ENCODE measurements at regions not wholly inside any gene's neighbourhood (a gene's known extent, or its start where the extent isn't known, plus 50 kb on each side); places are given as distances from the start of the nearest gene placed in this dataset.
A peak's percentile ranks its signal among the peaks of the same experiment; 100 is the strongest.

DNA sequence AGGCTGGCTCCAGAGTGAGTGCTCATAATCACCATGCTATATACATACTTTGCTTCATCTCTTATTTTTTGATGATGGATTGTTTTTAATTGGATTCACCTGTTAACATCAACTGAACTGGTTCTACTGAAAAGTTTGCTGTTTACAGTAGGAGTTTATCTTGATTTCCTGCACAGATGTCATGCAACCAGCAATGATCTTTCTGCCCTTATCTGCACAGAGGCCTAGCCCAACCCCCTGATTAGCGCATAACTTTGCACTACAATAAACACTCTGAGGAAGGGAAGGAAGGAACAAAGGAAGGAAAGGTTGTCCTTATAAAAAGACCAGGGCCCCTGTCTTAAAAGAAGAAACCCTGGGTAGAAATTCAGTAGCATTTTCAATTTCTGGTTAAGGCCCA, 152.9 kb downstream of the RGS9 start:
- no peak for DNase-seq (ENCODE audit: extremely low spot score in 2 of 2)
- H3K27ac ChIP-seq = no peak overlapping the region
- intact Hi-C loops (cut with DNase I) = no loop called here
- H3K36me3 ChIP-seq = no peaks in the 10 kb centered on the region
- no peaks in the 10 kb centered on the region for H3K27me3 ChIP-seq
- no peak overlapping the region for H3K4me3 ChIP-seq
- no peaks in the 10 kb centered on the region for H3K9me3 ChIP-seq
- TF ChIP-seq POLR2AphosphoS5 (IDR thresholded peaks at IDR 0.05; ENCODE audit: insufficient read depth in 1 of 2, low read depth in 1 of 2) (no peak), POLR2A (IDR thresholded peaks at IDR 0.05) (no peak)
- TF ChIP-seq, protein P1, sequence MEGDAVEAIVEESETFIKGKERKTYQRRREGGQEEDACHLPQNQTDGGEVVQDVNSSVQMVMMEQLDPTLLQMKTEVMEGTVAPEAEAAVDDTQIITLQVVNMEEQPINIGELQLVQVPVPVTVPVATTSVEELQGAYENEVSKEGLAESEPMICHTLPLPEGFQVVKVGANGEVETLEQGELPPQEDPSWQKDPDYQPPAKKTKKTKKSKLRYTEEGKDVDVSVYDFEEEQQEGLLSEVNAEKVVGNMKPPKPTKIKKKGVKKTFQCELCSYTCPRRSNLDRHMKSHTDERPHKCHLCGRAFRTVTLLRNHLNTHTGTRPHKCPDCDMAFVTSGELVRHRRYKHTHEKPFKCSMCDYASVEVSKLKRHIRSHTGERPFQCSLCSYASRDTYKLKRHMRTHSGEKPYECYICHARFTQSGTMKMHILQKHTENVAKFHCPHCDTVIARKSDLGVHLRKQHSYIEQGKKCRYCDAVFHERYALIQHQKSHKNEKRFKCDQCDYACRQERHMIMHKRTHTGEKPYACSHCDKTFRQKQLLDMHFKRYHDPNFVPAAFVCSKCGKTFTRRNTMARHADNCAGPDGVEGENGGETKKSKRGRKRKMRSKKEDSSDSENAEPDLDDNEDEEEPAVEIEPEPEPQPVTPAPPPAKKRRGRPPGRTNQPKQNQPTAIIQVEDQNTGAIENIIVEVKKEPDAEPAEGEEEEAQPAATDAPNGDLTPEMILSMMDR (IDR thresholded peaks at IDR 0.05) = no peak
- H3K4me1 ChIP-seq = peaks cover 5% of the 10 kb centered on the region

DNA sequence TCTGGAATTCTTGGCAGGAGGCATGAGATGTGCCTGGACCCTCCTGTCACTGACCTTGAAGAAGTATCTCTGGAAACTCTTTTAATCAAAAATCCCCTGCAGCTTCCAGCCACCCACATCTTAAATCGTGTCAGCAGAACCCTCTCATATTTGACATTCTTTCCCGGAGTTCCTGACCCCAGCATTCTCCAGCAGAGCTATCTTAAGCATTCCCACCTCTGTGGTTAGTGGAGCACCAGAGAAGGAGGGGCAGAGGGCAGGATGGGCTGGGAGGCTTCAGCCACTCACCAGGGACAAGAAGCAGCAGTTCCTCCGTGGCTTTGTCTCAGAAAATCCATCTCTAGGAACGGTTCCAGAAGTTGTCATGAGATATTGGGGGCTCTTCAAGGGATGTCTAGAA, 149.9 kb downstream of the RGS9 start:
- no peaks in the 10 kb centered on the region for H3K4me1 ChIP-seq
- no peak overlapping the region for H3K27ac ChIP-seq
- no peak overlapping the region for H3K4me3 ChIP-seq
- no peaks in the 10 kb centered on the region for H3K27me3 ChIP-seq
- no peaks in the 10 kb centered on the region for H3K36me3 ChIP-seq
- TF ChIP-seq POLR2AphosphoS5 (IDR thresholded peaks at IDR 0.05; ENCODE audit: insufficient read depth in 1 of 2, low read depth in 1 of 2) (no peak), POLR2A (IDR thresholded peaks at IDR 0.05) (no peak)
- TF ChIP-seq, protein P1 (IDR thresholded peaks at IDR 0.05) = no peak
- DNase-seq (ENCODE audit: extremely low spot score in 2 of 2) = peak; percentile 16 to 67
- intact Hi-C loops (cut with DNase I) = no loop called here
- H3K9me3 ChIP-seq = no peaks in the 10 kb centered on the region

DNA sequence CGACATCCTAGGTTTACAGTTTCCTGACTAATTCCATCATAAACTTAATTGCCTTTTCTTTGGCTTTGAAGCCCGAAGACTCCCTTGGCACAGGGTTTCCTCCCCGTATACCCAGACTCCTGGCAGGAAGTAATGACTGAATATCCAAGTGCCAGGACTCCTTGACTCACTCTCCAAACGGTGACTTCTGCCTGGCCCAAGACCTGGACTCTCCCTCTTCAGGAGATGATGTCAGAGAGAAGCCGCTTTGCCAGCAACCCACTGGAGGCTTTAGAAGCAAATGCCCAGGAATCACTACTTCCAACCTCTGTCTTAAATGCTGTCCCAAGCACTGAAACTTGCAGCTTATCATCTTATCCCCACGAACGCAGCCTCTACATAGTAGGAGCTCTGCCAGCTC, 146.5 kb downstream of the RGS9 start:
- peak in 1 of 2 donors; percentile 84 for DNase-seq (ENCODE audit: extremely low spot score in 2 of 2)
- H3K27me3 ChIP-seq = no peaks in the 10 kb centered on the region
- TF ChIP-seq POLR2A (IDR thresholded peaks at IDR 0.05) (no peak), POLR2AphosphoS5 (IDR thresholded peaks at IDR 0.05; ENCODE audit: insufficient read depth in 1 of 2, low read depth in 1 of 2) (no peak)
- TF ChIP-seq, protein P1 (IDR thresholded peaks at IDR 0.05) = no peak
- no peak overlapping the region for H3K4me3 ChIP-seq
- intact Hi-C loops (cut with DNase I) = no loop called here
- no peaks in the 10 kb centered on the region for H3K4me1 ChIP-seq
- no peak overlapping the region for H3K27ac ChIP-seq
- no peaks in the 10 kb centered on the region for H3K36me3 ChIP-seq
- H3K9me3 ChIP-seq = no peaks in the 10 kb centered on the region

DNA sequence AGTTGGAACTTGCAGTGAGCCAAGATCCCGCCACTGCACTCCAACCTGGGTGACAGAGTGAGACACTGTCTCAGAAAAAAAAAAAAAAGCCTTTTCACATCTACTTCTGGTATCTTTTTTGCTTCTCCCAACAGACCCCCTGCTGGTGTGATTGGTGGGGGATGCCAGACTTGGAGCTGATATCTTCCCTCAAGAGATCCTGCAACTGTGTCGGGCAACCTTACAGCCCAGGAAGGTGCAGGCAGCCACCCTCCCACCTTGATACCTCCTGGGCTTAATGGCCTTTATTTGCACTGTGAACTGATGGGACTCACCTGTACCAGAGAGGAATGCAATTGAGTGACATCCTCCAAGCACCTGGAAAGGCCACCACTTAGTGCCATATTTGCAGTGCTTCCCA, 142.3 kb downstream of the RGS9 start:
- Histone ChIP-seq H3K4me1 (no peaks in the 10 kb centered on the region), H3K36me3 (no peaks in the 10 kb centered on the region), H3K4me3 (no peak overlapping the region), H3K27me3 (no peaks in the 10 kb centered on the region), H3K9me3 (no peaks in the 10 kb centered on the region), H3K27ac (no peak overlapping the region)
- intact Hi-C loops (cut with DNase I) = no loop called here
- no peak for DNase-seq (ENCODE audit: extremely low spot score in 2 of 2)
- TF ChIP-seq, protein P1 (IDR thresholded peaks at IDR 0.05) = no peak
- TF ChIP-seq POLR2A (IDR thresholded peaks at IDR 0.05) (no peak), POLR2AphosphoS5 (IDR thresholded peaks at IDR 0.05; ENCODE audit: insufficient read depth in 1 of 2, low read depth in 1 of 2) (no peak)

DNA sequence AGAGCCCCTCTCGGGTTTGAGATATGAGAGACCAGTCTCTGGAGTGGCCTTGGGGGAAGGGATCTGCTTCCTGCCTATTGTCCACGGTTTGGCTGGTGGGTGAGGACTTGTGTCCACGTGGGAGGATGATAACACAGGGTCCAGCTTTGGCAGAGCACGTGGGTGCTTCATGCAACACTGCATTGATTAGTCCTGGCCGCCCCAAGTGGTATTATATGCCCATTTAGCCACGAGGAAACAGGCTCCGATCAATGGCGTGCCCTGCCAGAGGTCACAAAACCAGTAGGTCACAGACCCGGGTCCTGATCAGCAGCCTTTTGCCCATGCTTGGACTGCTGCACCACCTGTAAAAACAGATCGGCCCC, 141.6 kb downstream of the RGS9 start:
- DNase-seq (ENCODE audit: extremely low spot score in 2 of 2) = no peak
- intact Hi-C loops (cut with DNase I) = no loop called here

More for the DNA sequence above, 141.6 kb downstream of the RGS9 start:
- Histone ChIP-seq H3K27ac (no peak overlapping the region), H3K4me3 (no peak overlapping the region), H3K4me1 (no peaks in the 10 kb centered on the region), H3K36me3 (no peaks in the 10 kb centered on the region), H3K9me3 (no peaks in the 10 kb centered on the region), H3K27me3 (no peaks in the 10 kb centered on the region)
- TF ChIP-seq POLR2A (IDR thresholded peaks at IDR 0.05) (no peak), POLR2AphosphoS5 (IDR thresholded peaks at IDR 0.05; ENCODE audit: insufficient read depth in 1 of 2, low read depth in 1 of 2) (no peak)
- TF ChIP-seq, protein P1 (IDR thresholded peaks at IDR 0.05) = no peak

Data from vagina (tissue), 2 donors.